Skin epidermis (tissue), 12 donors: ENCODE measurements at regions not wholly inside any gene's neighbourhood (a gene's known extent, or its start where the extent isn't known, plus 50 kb on each side); places are given as distances from the start of the nearest gene placed in this dataset.

ENCODE experiments used
- H3K27ac ChIP-seq, 21 experiments: fragments of 200-600 bp; sonication (generic) in 11 of 21; one replicate each; pipeline ENCODE4 v1.5.0; 2020; ENCODE audit warnings: mild to moderate bottlenecking in 3 of 21, inconsistent platforms in 2 of 21, moderate library complexity in 2 of 21
- H3K4me3 ChIP-seq, 7 experiments: fragments of 200-600 bp; sonication (generic) in 2 of 7; one replicate each; pipeline ENCODE4 v1.5.0; 2020; ENCODE audit warnings: inconsistent platforms in 2 of 7, mild to moderate bottlenecking in 2 of 7, moderate library complexity in 1 of 7

GRCh38 chr4:108249397-108249796, 80.7 kb upstream of the LEF1 start:
- H3K4me3 ChIP-seq, result no peak overlapping the region
- no peak overlapping the region for H3K27ac ChIP-seq

GRCh38 chr4:108247387-108248049, 78.8 kb upstream of the LEF1 start:
- Histone ChIP-seq H3K4me3 (no peak overlapping the region), H3K27ac (no peak overlapping the region)

- H3K27ac ChIP-seq, result no peak overlapping the region
- H3K4me3 ChIP-seq, result no peak overlapping the region
Measured at GRCh38 chr4:108244606-108245005, 75.9 kb upstream of the LEF1 start.

GRCh38 chr4:108240366-108240765, 71.6 kb upstream of the LEF1 start:
- Histone ChIP-seq H3K4me3 (no peak overlapping the region), H3K27ac (no peak overlapping the region)

GRCh38 chr4:108237693-108238092, 69.0 kb upstream of the LEF1 start:
- H3K27ac ChIP-seq, result no peak overlapping the region
- no peak overlapping the region for H3K4me3 ChIP-seq

GRCh38 chr4:108236264-108236663, 67.5 kb upstream of the LEF1 start:
- H3K4me3 ChIP-seq, result no peak overlapping the region

GRCh38 chr4:108227923-108228322, 59.2 kb upstream of the LEF1 start:
- Histone ChIP-seq H3K27ac (no peak overlapping the region), H3K4me3 (no peak overlapping the region)

More at GRCh38 chr4:108236264-108236663, 67.5 kb upstream of the LEF1 start:
- no peak overlapping the region for H3K27ac ChIP-seq

- Histone ChIP-seq H3K4me3 (no peak overlapping the region), H3K27ac (no peak overlapping the region)
Measured at GRCh38 chr4:108224611-108225053, 55.9 kb upstream of the LEF1 start.

- no peak overlapping the region for H3K4me3 ChIP-seq
- H3K27ac ChIP-seq, result no peak overlapping the region
Measured at GRCh38 chr4:108223313-108223712, 54.6 kb upstream of the LEF1 start.

GRCh38 chr4:108219998-108220397, 51.3 kb upstream of the LEF1 start:
- Histone ChIP-seq H3K27ac (no peak overlapping the region), H3K4me3 (no peak overlapping the region)
